Skin epidermis (tissue), 12 donors: ENCODE measurements at regions not wholly inside any gene's neighbourhood (a gene's known extent, or its start where the extent isn't known, plus 50 kb on each side); places are given as distances from the start of the nearest gene placed in this dataset.

Source experiments
- H3K27ac ChIP-seq, 21 experiments: fragments of 200-600 bp; sonication (generic) in 11 of 21; one replicate each; pipeline ENCODE4 v1.5.0; 2020; ENCODE audit warnings: mild to moderate bottlenecking in 3 of 21, inconsistent platforms in 2 of 21, moderate library complexity in 2 of 21
- H3K4me3 ChIP-seq, 7 experiments: fragments of 200-600 bp; sonication (generic) in 2 of 7; one replicate each; pipeline ENCODE4 v1.5.0; 2020; ENCODE audit warnings: inconsistent platforms in 2 of 7, mild to moderate bottlenecking in 2 of 7, moderate library complexity in 1 of 7

DNA sequence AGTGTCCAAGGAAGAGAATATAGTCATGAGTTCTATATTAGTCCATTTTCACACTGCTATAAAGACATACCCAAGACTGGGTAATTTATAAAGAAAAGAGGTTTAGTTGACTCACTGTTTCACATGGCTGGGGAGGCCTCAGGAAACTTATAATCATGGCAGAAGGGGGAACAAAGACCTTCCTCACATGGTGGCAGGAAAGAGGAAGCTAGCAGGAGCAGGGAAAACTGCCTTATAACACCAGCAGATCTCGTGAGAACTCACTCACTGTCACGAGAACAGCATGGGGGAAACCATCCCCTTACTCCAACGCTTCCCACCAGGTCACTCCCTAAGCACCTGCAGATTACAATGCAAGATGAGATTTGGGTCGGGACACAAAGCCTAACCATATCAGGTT lies 139.0 kb upstream of the ZNF438 start:
- H3K4me3 ChIP-seq, result no peak overlapping the region
- no peak overlapping the region for H3K27ac ChIP-seq

GRCh38 chr10:31171402-31172083 lies 139.9 kb upstream of the ZNF438 start:
- Histone ChIP-seq H3K4me3 (no peak overlapping the region), H3K27ac (no peak overlapping the region)

DNA sequence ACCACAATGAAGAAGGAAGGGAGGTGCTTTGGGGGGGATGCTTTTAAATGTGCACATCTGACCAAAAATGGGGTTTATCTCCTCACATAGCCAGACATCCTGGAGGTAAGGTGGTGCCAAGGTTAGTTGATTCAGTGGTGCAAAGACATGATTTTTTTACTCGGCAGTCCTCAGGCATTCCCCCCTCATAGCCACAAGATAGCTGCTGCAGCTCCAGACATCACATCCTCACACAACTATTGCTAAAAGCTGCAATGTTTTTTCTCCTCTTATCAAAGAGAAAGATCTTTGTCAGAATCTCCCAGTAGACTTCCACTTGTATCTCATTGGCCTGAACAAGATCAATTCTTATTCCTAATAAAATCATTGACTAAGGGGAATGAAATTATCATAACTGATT lies 141.3 kb upstream of the ZNF438 start:
- Histone ChIP-seq H3K27ac (no peak overlapping the region), H3K4me3 (no peak overlapping the region)

GRCh38 chr10:31173752-31174151 lies 142.1 kb upstream of the ZNF438 start:
- Histone ChIP-seq H3K4me3 (no peak overlapping the region), H3K27ac (no peak overlapping the region)

DNA sequence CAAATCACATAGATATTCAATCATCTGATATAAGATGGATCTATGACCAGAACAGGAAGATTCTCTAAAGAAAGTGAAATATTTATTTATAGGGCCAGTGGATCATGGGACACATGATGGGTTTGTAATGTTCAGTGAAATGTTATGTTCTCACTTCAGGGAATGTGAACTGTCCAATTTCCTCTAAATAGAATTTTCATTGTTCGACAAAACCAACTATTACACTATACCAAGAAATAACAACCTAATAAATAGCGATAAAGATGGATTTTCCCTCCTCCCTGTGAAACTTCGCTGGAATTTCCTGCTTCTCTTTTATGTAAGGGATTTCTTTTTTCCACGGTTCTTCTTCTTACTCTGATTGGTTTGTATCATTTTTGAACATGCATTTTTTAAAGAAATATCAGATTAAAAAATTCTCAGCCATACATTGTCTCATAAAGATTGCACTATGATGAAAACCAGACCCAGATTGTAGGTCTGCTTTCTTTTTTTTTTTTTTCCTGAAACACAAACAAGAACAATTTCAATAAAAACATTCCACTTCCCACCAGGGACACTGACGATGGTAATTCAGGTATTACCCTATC lies 139.8 kb upstream of the ZEB1 start:
- Histone ChIP-seq H3K4me3 (no peak overlapping the region), H3K27ac (no peak overlapping the region)

GRCh38 chr10:31186225-31187000 lies 132.6 kb upstream of the ZEB1 start:
- no peak overlapping the region for H3K4me3 ChIP-seq
- no peak overlapping the region for H3K27ac ChIP-seq

DNA sequence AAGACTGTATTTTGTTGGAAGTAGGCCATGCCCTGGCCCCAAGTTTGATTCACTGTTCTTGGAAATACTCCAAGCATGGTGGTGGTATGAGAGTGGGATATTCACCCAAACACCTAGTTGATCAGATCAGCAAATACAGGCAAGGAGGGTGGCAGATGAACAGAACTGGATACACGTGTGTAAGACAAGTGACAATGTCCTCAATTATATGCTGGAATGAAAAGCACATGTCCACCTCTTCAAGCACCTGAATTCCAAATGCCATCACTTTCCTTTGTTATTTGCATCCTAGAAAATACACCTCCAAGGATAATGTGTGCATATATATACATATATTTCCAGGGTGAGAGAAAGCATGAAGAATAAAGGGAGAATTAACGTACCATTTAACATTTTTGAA lies 131.8 kb upstream of the ZEB1 start:
- no peak overlapping the region for H3K4me3 ChIP-seq
- H3K27ac ChIP-seq, result no peak overlapping the region

DNA sequence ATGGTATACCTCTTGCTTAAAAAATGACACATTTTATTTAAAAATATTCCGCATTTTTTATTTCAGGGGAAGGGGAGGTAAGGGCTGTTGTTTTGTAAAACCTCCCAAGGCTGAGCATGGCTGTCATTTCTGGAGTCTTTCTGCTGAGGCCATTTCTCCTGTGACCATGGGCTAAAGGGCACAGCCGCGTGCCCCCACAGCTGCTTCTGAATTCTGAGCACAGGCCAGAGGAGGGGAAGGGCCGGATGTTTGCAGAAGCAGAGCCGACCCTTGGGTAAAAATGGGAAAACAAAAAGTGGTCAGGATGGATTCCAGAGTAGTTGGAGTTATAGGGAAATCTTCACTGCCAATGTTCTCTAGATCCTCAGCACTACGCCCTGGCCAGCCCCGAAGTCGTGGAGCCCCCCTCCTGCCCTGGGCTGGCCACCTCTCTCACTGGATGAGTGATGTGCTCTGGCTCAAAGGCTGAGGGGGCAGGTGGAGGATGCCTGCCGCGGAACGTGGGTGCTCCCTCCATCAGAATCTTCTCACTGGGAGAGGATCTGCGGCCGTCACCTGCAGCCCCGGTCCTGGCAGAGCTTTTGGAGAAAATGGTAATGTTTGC lies 131.3 kb upstream of the ZEB1 start:
- H3K4me3 ChIP-seq, result no peak overlapping the region
- H3K27ac ChIP-seq, result no peak overlapping the region

- Histone ChIP-seq H3K27ac (no peak overlapping the region), H3K4me3 (no peak overlapping the region)
These were observed 130.1 kb upstream of the ZEB1 start for GRCh38 chr10:31188792-31189406.

DNA sequence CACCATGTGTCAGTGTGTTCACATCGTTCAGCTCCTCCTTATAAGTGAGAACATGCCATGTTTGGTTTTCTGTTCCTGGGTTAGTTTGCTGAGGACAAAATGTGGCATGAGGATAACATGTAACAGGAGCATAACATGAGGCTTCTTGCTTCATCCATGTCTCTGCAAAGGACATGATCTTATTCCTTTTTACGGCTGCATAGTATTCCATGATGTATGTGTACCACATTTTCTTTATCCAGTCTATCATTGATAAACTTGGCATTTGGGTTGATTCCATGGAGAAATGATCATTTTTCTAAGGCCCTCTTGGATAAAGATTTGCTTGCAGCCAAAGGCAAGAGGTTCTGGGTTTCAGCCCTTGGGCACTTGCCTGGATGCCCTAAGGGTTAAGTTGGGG lies 128.5 kb upstream of the ZEB1 start:
- no peak overlapping the region for H3K4me3 ChIP-seq
- no peak overlapping the region for H3K27ac ChIP-seq

DNA sequence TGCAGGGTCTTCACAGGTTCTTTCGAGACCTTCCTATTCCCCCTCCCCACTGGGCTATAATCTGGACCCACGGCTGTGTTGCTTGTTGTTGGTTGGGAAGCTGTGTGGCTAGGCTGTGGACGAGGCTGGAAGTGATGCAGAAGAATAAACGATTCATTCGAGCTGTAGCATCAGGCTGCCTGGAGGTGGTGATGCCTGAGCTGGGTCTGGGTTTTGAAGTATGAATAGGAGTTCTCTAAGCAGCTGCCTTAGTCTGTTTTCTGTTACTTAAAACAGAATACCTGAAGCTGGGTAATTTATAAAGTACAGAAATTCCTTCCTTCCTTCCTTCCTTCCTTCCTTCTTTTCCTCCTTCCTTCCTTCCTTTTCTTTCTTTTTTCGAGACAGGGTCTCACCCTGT lies 126.5 kb upstream of the ZEB1 start:
- no peak overlapping the region for H3K27ac ChIP-seq
- H3K4me3 ChIP-seq, result no peak overlapping the region

DNA sequence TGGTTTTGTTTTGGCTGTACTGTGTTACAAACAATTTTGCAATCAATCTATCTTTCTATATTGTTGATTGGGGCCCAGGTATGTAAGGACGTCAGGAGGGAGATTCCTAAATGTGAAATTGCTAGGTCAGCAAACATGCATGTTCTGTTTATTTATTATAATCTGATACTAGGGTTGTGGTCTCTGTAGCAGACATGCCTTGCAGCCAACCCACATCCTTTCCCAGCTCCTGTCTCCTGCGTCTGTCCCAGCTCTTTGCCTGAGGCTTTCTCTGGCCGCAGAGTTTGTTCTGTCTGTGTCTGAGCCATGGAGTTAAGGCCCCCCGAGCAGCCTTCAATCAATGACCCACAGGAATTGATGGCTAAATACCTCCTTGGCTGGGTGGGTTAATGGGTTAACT lies 124.0 kb upstream of the ZEB1 start:
- Histone ChIP-seq H3K4me3 (no peak overlapping the region), H3K27ac (no peak overlapping the region)

DNA sequence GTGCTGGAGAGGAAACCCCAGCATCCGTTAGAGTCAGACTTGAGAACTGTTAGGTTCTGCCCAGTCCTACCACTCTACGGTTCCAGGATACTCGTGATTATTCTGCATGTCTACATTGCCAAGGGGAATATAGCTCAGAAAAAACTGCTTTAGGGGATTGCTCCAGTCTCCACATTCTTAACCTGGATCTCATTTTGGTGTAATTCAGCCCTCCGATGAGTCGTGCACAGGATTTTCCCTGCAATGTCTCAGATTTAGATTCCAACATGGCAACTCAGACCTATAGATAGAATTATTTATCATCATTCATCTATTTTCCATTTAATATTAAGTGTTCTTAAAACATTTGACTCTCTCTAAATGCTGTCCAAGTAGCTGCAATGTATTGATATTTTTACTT lies 121.1 kb upstream of the ZEB1 start:
- H3K4me3 ChIP-seq, result no peak overlapping the region

GRCh38 chr10:31204090-31204489 lies 114.9 kb upstream of the ZEB1 start:
- no peak overlapping the region for H3K4me3 ChIP-seq
- H3K27ac ChIP-seq, result no peak overlapping the region

More for the DNA sequence above, 121.1 kb upstream of the ZEB1 start:
- H3K27ac ChIP-seq, result no peak overlapping the region

DNA sequence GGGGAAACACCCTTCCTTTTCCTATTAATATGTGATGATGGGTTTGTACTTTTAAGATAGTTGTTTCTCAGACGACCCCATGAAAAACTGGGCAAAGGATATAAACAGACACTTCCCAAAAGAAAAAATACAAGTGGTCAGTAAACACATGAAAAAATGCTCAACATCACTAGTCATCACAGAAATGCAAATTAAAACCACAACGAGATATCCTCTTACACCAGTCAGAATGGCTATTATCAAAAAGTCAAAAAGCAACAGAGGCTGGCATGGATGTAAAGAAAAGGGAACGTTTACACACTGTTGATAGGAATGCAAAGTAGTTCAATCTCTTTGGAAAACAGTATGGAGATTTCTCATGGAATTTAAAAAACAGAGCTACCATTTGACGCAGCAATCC lies 111.4 kb upstream of the ZEB1 start:
- Histone ChIP-seq H3K27ac (no peak overlapping the region), H3K4me3 (no peak overlapping the region)

DNA sequence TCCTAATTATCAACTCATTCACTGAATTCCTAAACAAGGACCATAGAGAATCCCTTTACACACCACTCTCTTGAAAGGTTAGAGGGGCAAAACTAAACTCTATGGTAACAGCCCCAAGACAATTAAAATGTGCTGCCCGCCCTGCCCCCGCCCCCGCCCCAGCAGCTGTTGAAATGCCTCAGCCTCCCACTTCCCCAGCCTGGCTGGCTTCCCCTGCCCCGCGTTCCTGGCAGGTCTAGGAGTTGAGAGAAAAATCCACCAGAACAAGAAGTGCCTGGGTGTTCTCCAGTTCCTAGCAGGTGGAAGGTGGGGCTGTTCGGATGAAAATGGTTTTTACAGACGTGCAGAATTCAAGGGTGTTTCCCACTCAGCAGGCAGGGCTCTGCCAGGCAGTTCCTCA lies 109.5 kb upstream of the ZEB1 start:
- H3K27ac ChIP-seq, result no peak overlapping the region
- no peak overlapping the region for H3K4me3 ChIP-seq

- Histone ChIP-seq H3K4me3 (no peak overlapping the region), H3K27ac (no peak overlapping the region)
These were observed 108.8 kb upstream of the ZEB1 start for GRCh38 chr10:31210190-31210589.

DNA sequence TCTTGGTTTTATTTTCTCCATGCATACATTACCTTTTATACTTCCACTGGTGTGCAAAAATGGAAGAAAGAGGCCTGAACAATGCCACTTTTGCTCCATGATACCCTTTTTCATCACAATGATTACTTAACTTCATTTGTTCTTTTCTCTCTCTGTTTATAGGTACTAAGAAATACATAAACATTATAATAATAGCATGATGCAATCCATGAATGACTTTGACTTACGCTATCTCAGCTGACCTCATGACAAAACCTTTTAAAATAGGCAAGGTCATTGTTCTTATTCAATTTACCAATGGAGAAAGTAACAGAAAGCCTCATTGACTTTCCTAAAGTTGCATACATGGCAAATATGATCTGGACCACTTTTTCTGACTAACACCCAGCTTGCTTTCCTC lies 105.1 kb upstream of the ZEB1 start:
- Histone ChIP-seq H3K4me3 (no peak overlapping the region), H3K27ac (no peak overlapping the region)

- Histone ChIP-seq H3K4me3 (no peak overlapping the region), H3K27ac (no peak overlapping the region)
These were observed 104.0 kb upstream of the ZEB1 start for GRCh38 chr10:31215052-31215451.

- no peak overlapping the region for H3K4me3 ChIP-seq
- no peak overlapping the region for H3K27ac ChIP-seq
These were observed 99.7 kb upstream of the ZEB1 start for GRCh38 chr10:31219306-31219705.
